HepG2 (cell line): ENCODE measurements at regions not wholly inside any gene's neighbourhood (a gene's known extent, or its start where the extent isn't known, plus 50 kb on each side); places are given as distances from the start of the nearest gene placed in this dataset.

ENCODE experiments used
- CENPX ChIP-seq: sonication (generic); formaldehyde crosslinking; IDR thresholded peaks from 2 replicates; pipeline ENCODE4 v1.9.0; 2021; ENCODE audit warnings: mild to moderate bottlenecking, missing genetic modification reagents, moderate library complexity
- CREM ChIP-seq, 2 experiments: sonication (generic) in 1 of 2; formaldehyde crosslinking in 1 of 2; IDR thresholded peaks; 2 replicates each; pipeline versions ENCODE4 v1.4.0 to v1.6.1; 2016 to 2020; ENCODE audit warnings: antibody characterized with exemption in 1 of 2, mild to moderate bottlenecking in 1 of 2, missing genetic modification reagents in 1 of 2
- CTCF ChIP-seq: sonication (generic); formaldehyde crosslinking; IDR thresholded peaks from 2 replicates; pipeline ENCODE4 v1.5.0; 2020; ENCODE audit warnings: mild to moderate bottlenecking, missing genetic modification reagents, moderate library complexity
- FOXP4 ChIP-seq: sonication (generic); formaldehyde crosslinking; IDR thresholded peaks from 2 replicates; pipeline ENCODE4 v1.4.0; 2020; ENCODE audit warnings: missing genetic modification reagents
- POLR2A ChIP-seq, 2 experiments: IDR thresholded peaks; 2 replicates each; pipeline ENCODE4 v1.6.1; 2011; ENCODE audit warnings: low read depth in 2 of 2, low read length in 2 of 2, mild to moderate bottlenecking in 1 of 2, moderate library complexity in 1 of 2; ENCODE audit not compliant: insufficient read depth in 1 of 2
- SRSF1 ChIP-seq: fragments of 200-400 bp; formaldehyde crosslinking; optimal IDR thresholded peaks from 2 replicates; pipeline ENCODE3; 2017; ENCODE audit warnings: mild to moderate bottlenecking, low read depth, low read length, moderate library complexity
- ZFP37 ChIP-seq: sonication (generic); formaldehyde crosslinking; IDR thresholded peaks from 2 replicates; pipeline ENCODE4 v1.4.0; 2020; ENCODE audit warnings: missing genetic modification reagents, borderline replicate concordance
- ZHX1 ChIP-seq: sonication (generic); formaldehyde crosslinking; IDR thresholded peaks from 2 replicates; pipeline ENCODE4 v1.8.1; 2022; ENCODE audit warnings: low read depth, mild to moderate bottlenecking, missing genetic modification reagents
- ZHX2 ChIP-seq, 2 experiments: sonication (generic) in 1 of 2; formaldehyde crosslinking in 1 of 2; IDR thresholded peaks; 2 replicates each; pipeline versions ENCODE4 v1.6.1 to v1.9.0; 2014 to 2022; ENCODE audit warnings: antibody characterized with exemption in 1 of 2, borderline replicate concordance in 1 of 2, inconsistent platforms in 1 of 2, low read depth in 1 of 2, missing genetic modification reagents in 1 of 2
- ZNF253 ChIP-seq: sonication (generic); formaldehyde crosslinking; IDR thresholded peaks from 2 replicates; pipeline ENCODE4 v1.8.0; 2022; ENCODE audit warnings: mild to moderate bottlenecking, missing genetic modification reagents, borderline replicate concordance
- ZNF382 ChIP-seq: sonication (generic); formaldehyde crosslinking; IDR thresholded peaks from 2 replicates; pipeline ENCODE4 v1.5.0; 2020; ENCODE audit warnings: missing genetic modification reagents, mild to moderate bottlenecking, borderline replicate concordance
- ZNF577 ChIP-seq: sonication (generic); formaldehyde crosslinking; IDR thresholded peaks from 2 replicates; pipeline ENCODE4 v1.4.0; 2020; ENCODE audit warnings: mild to moderate bottlenecking, low read depth, missing genetic modification reagents, borderline replicate concordance
- TF ChIP-seq, protein P1 (sequence below): IDR thresholded peaks from 2 replicates; pipeline ENCODE4 v1.6.1; 2016
- TF ChIP-seq, protein P2 (sequence below): sonication (generic); formaldehyde crosslinking; IDR thresholded peaks from 2 replicates; pipeline ENCODE4 v1.4.0; 2020; ENCODE audit warnings: missing genetic modification reagents, borderline replicate concordance

GRCh38 chr13:94936633-94937032 lies 224.3 kb upstream of the SOX21 start:
- no peak for TF ChIP-seq ZNF382 (CRISPR knock-in tag)
- TF ChIP-seq, protein P1, sequence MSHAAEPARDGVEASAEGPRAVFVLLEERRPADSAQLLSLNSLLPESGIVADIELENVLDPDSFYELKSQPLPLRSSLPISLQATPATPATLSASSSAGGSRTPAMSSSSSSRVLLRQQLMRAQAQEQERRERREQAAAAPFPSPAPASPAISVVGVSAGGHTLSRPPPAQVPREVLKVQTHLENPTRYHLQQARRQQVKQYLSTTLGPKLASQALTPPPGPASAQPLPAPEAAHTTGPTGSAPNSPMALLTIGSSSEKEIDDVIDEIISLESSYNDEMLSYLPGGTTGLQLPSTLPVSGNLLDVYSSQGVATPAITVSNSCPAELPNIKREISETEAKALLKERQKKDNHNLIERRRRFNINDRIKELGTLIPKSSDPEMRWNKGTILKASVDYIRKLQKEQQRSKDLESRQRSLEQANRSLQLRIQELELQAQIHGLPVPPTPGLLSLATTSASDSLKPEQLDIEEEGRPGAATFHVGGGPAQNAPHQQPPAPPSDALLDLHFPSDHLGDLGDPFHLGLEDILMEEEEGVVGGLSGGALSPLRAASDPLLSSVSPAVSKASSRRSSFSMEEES (CRISPR knock-in tag): no peak
- TF ChIP-seq ZHX1 (CRISPR knock-in tag): no peak
- no peak for TF ChIP-seq ZFP37 (CRISPR knock-in tag)
- TF ChIP-seq ZNF253 (CRISPR knock-in tag): no peak
- TF ChIP-seq CREM (IDR thresholded peaks at IDR 0.05): no peak
- TF ChIP-seq CREM (CRISPR knock-in tag; IDR thresholded peaks at IDR 0.05): no peak
- no peak for TF ChIP-seq ZHX2 (IDR thresholded peaks at IDR 0.05; ENCODE audit: low read depth)
- no peak for TF ChIP-seq ZHX2 (CRISPR knock-in tag; IDR thresholded peaks at IDR 0.05; ENCODE audit: borderline replicate concordance)
- no peak for TF ChIP-seq POLR2A (IDR thresholded peaks at IDR 0.05; ENCODE audit: insufficient read depth in 1 of 2, low read depth in 2 of 2, low read length in 2 of 2)
- TF ChIP-seq, protein P2, sequence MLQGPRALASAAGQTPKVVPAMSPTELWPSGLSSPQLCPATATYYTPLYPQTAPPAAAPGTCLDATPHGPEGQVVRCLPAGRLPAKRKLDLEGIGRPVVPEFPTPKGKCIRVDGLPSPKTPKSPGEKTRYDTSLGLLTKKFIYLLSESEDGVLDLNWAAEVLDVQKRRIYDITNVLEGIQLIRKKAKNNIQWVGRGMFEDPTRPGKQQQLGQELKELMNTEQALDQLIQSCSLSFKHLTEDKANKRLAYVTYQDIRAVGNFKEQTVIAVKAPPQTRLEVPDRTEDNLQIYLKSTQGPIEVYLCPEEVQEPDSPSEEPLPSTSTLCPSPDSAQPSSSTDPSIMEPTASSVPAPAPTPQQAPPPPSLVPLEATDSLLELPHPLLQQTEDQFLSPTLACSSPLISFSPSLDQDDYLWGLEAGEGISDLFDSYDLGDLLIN: no peak
- TF ChIP-seq CENPX (CRISPR knock-in tag): no peak
- no peak for TF ChIP-seq SRSF1
- TF ChIP-seq FOXP4 (CRISPR knock-in tag): no peak
- no peak for TF ChIP-seq CTCF (CRISPR knock-in tag)
- no peak for TF ChIP-seq ZNF577
